Neural cell (in vitro differentiated cells): ENCODE measurements at regions not wholly inside any gene's neighbourhood (a gene's known extent, or its start where the extent isn't known, plus 50 kb on each side); places are given as distances from the start of the nearest gene placed in this dataset.

ENCODE experiments used
- H2AFZ ChIP-seq: fragments of 200-600, 300-800 bp; sonication (generic), shearing (Covaris generic); 2 replicates; pipeline ENCODE4 v1.6.0; 2014; ENCODE audit warnings: low read depth, mild to moderate bottlenecking, antibody characterized with exemption, low read length, moderate library complexity
- H3F3A ChIP-seq: fragments of 200-600 bp; shearing (Covaris generic); 2 replicates; pipeline ENCODE4 v1.6.1; 2016; ENCODE audit warnings: mild to moderate bottlenecking, moderate library complexity, mixed read lengths, antibody characterized with exemption, low read length; ENCODE audit not compliant: insufficient read depth, poor library complexity, severe bottlenecking
- H3K27ac ChIP-seq: fragments of 200-600, 300-800 bp; sonication (generic), shearing (Covaris generic); 2 replicates; pipeline ENCODE4 v1.5.1; 2014; ENCODE audit warnings: mild to moderate bottlenecking, low read length, moderate library complexity
- H3K27me3 ChIP-seq: fragments of 300-800, 200-600 bp; sonication (generic), shearing (Covaris generic); 2 replicates; pipeline ENCODE4 v1.6.0; 2014; ENCODE audit warnings: mild to moderate bottlenecking, low read depth, low read length, moderate library complexity; ENCODE audit not compliant: insufficient read depth
- H3K36me3 ChIP-seq: fragments of 300-800, 200-600 bp; sonication (generic), shearing (Covaris generic); 2 replicates; pipeline ENCODE4 v1.5.1; 2014; ENCODE audit warnings: mild to moderate bottlenecking, antibody characterized with exemption, low read length, moderate library complexity; ENCODE audit not compliant: insufficient read depth
- H3K4me2 ChIP-seq: fragments of 300-800, 200-600 bp; sonication (generic), shearing (Covaris generic); 2 replicates; pipeline ENCODE4 v1.6.0; 2014; ENCODE audit warnings: mild to moderate bottlenecking, low read length
- H3K4me3 ChIP-seq: fragments of 300-800, 200-600 bp; sonication (generic), shearing (Covaris generic); 2 replicates; pipeline ENCODE4 v1.5.1; 2014; ENCODE audit warnings: mild to moderate bottlenecking, low read length, moderate library complexity
- H3K79me2 ChIP-seq: fragments of 200-600 bp; shearing (Covaris generic); replicated peaks from 2 replicates; pipeline ENCODE4 v1.6.0; 2014; ENCODE audit warnings: mild to moderate bottlenecking, low read length, moderate library complexity; ENCODE audit not compliant: insufficient read depth
- H3K9ac ChIP-seq: fragments of 300-800, 200-600 bp; sonication (generic), shearing (Covaris generic); 2 replicates; pipeline ENCODE4 v1.6.1; 2016; ENCODE audit warnings: mild to moderate bottlenecking, low read length, mixed read lengths
- H3K9me2 ChIP-seq: fragments of 200-600 bp; shearing (Covaris generic); 2 replicates; pipeline ENCODE4 v1.6.1; 2016; ENCODE audit warnings: mild to moderate bottlenecking, low read length, mixed read lengths; ENCODE audit not compliant: insufficient read depth
- H3K9me3 ChIP-seq: fragments of 200-600, 300-800 bp; sonication (generic), shearing (Covaris generic); 2 replicates; pipeline ENCODE4 v1.6.1; 2016; ENCODE audit warnings: mild to moderate bottlenecking, mixed run types, low read length, moderate library complexity, mixed read lengths
- H4K20me1 ChIP-seq: fragments of 200-600 bp; shearing (Covaris generic); 2 replicates; pipeline ENCODE4 v1.6.1; 2016; ENCODE audit warnings: mild to moderate bottlenecking, mixed run types; ENCODE audit not compliant: insufficient read depth
- CTCF ChIP-seq: fragments of 450-650 bp; IDR thresholded peaks from 2 replicates; pipeline ENCODE4 v1.5.1; 2014; ENCODE audit warnings: antibody characterized with exemption, mild to moderate bottlenecking, moderate library complexity; ENCODE audit not compliant: poor library complexity, severe bottlenecking
- EP300 ChIP-seq: fragments of 450-650 bp; conservative IDR thresholded peaks from 2 replicates; pipeline ENCODE4 v1.6.1; 2014; ENCODE audit warnings: antibody characterized with exemption, mild to moderate bottlenecking, moderate library complexity; ENCODE audit not compliant: poor library complexity, severe bottlenecking
- EZH2 ChIP-seq: fragments of 200-600, 300-800 bp; shearing (Covaris generic), sonication (generic); IDR thresholded peaks from 2 replicates; pipeline ENCODE4 v1.6.1; 2014; ENCODE audit warnings: antibody characterized with exemption, low read length, borderline replicate concordance, mild to moderate bottlenecking; ENCODE audit not compliant: insufficient read depth, poor library complexity, severe bottlenecking
- MXI1 ChIP-seq: fragments of 450-650 bp; conservative IDR thresholded peaks from 2 replicates; pipeline ENCODE4 v1.6.1; 2014; ENCODE audit warnings: antibody characterized with exemption, mild to moderate bottlenecking; ENCODE audit not compliant: poor library complexity, severe bottlenecking
- POLR2AphosphoS5 ChIP-seq: IDR thresholded peaks from 2 replicates; pipeline ENCODE4 v1.6.1; 2012
- RAD21 ChIP-seq: fragments of 450-650 bp; conservative IDR thresholded peaks from 2 replicates; pipeline ENCODE4 v1.6.1; 2014; ENCODE audit warnings: antibody characterized with exemption, mild to moderate bottlenecking, moderate library complexity
- REST ChIP-seq: IDR thresholded peaks from 2 replicates; pipeline ENCODE4 v1.6.1; 2012; ENCODE audit warnings: borderline replicate concordance
- SMC3 ChIP-seq: fragments of 450-650 bp; conservative IDR thresholded peaks from 2 replicates; pipeline ENCODE4 v1.6.1; 2014; ENCODE audit warnings: antibody characterized with exemption, mild to moderate bottlenecking, moderate library complexity; ENCODE audit not compliant: poor library complexity

- Histone ChIP-seq H3F3A (peaks cover 4% of the 10 kb centered on the region), H3K36me3 (no peaks in the 10 kb centered on the region), H3K27ac (no peak overlapping the region), H3K9ac (no peak overlapping the region), H4K20me1 (no peaks in the 10 kb centered on the region), H3K9me2 (no peaks in the 10 kb centered on the region), H2AFZ (no peak overlapping the region), H3K9me3 (no peaks in the 10 kb centered on the region), H3K4me2 (no peak overlapping the region), H3K79me2 (no peaks in the 10 kb centered on the region), H3K4me3 (no peak overlapping the region), H3K27me3 (no peaks in the 10 kb centered on the region)
- TF ChIP-seq POLR2AphosphoS5 (no peak), RAD21 (no peak), SMC3 (no peak), EZH2 (no peak), EP300 (no peak)
Observed at GRCh38 chr3:117045143-117045542, 335.6 kb downstream of the TUSC7 start.

GRCh38 chr3:117047951-117048705, 338.5 kb downstream of the TUSC7 start:
- no peaks in the 10 kb centered on the region for H3K36me3 ChIP-seq
- no peaks in the 10 kb centered on the region for H4K20me1 ChIP-seq
- no peak for TF ChIP-seq MXI1
- H3K27ac ChIP-seq: no peak overlapping the region
- no peak overlapping the region for H2AFZ ChIP-seq
- H3K9ac ChIP-seq: no peak overlapping the region
- H3K27me3 ChIP-seq: no peaks in the 10 kb centered on the region
- no peaks in the 10 kb centered on the region for H3K9me3 ChIP-seq
- H3K79me2 ChIP-seq: no peaks in the 10 kb centered on the region
- H3K4me3 ChIP-seq: no peak overlapping the region
- H3F3A ChIP-seq: peaks cover 2% of the 10 kb centered on the region
- H3K9me2 ChIP-seq: no peaks in the 10 kb centered on the region
- H3K4me2 ChIP-seq: no peak overlapping the region

GRCh38 chr3:117052395-117052794, 342.8 kb downstream of the TUSC7 start:
- Histone ChIP-seq H3K9ac (no peak overlapping the region), H3F3A (no peaks in the 10 kb centered on the region), H3K9me3 (no peaks in the 10 kb centered on the region), H3K9me2 (no peaks in the 10 kb centered on the region), H3K27me3 (no peaks in the 10 kb centered on the region), H3K27ac (no peak overlapping the region), H3K36me3 (no peaks in the 10 kb centered on the region), H4K20me1 (no peaks in the 10 kb centered on the region), H3K79me2 (no peaks in the 10 kb centered on the region), H3K4me2 (no peak overlapping the region), H3K4me3 (no peak overlapping the region), H2AFZ (no peak overlapping the region)
- no peak for TF ChIP-seq MXI1
- TF ChIP-seq RAD21: no peak
- no peak for TF ChIP-seq CTCF
- TF ChIP-seq REST: no peak
- no peak for TF ChIP-seq EZH2
- no peak for TF ChIP-seq POLR2AphosphoS5
